Bronchial epithelial cell (primary cell): ENCODE measurements at regions not wholly inside any gene's neighbourhood (a gene's known extent, or its start where the extent isn't known, plus 50 kb on each side); places are given as distances from the start of the nearest gene placed in this dataset.
A peak's percentile ranks its signal among the peaks of the same experiment; 100 is the strongest.

ENCODE experiments used
- DNase-seq: peaks from one replicate; pipeline ENCODE4 v3.0.0-alpha.2; 2010; ENCODE audit warnings: low read depth
- FAIRE-seq: peaks from 2 replicates; lab custom pipeline; 2011; peaks lifted over from hg19 to GRCh38; lab: Jason Lieb, UNC
- H3K27me3 ChIP-seq: 2 replicates; pipeline ENCODE4 v1.5.1; 2011; ENCODE audit warnings: low read length; ENCODE audit not compliant: control insufficient read depth, insufficient read depth
- H3K36me3 ChIP-seq: 2 replicates; pipeline ENCODE4 v1.5.1; 2011; ENCODE audit warnings: low read length; ENCODE audit not compliant: control insufficient read depth, insufficient read depth
- H3K4me3 ChIP-seq: 2 replicates; pipeline ENCODE4 v1.5.1; 2011; ENCODE audit warnings: mild to moderate bottlenecking, low read depth, low read length, control low read depth
- TF ChIP-seq, protein P1 (sequence below): IDR thresholded peaks from 2 replicates; pipeline ENCODE4 v1.5.1; 2011; ENCODE audit warnings: mild to moderate bottlenecking, moderate library complexity, low read length, control low read depth, inconsistent platforms; ENCODE audit not compliant: insufficient read depth, severe bottlenecking

DNA sequence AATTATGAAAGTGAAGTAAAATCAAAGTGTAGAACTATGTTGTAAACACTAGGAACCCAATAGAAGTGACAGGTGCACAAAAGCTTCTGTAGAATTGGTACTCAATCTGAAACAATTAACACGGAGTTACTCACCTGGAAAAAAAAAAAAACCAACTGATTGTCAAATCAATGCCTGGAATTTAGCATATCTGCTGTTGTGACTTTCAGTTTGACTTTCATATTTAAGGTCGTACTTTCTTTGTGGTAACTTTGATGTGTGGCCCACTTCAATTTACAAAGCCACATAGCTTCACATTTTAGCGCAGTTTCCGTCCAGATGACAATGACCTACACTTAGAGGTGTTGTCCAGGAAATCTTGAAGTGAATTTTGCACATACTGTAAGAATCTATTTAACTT lies 1124.9 kb downstream of the STIM2 start:
- Histone ChIP-seq H3K4me3 (no peak overlapping the region), H3K36me3 (no peaks in the 10 kb centered on the region), H3K27me3 (no peaks in the 10 kb centered on the region)
- DNase-seq (no peak), FAIRE-seq (no peak)
- TF ChIP-seq, protein P1, sequence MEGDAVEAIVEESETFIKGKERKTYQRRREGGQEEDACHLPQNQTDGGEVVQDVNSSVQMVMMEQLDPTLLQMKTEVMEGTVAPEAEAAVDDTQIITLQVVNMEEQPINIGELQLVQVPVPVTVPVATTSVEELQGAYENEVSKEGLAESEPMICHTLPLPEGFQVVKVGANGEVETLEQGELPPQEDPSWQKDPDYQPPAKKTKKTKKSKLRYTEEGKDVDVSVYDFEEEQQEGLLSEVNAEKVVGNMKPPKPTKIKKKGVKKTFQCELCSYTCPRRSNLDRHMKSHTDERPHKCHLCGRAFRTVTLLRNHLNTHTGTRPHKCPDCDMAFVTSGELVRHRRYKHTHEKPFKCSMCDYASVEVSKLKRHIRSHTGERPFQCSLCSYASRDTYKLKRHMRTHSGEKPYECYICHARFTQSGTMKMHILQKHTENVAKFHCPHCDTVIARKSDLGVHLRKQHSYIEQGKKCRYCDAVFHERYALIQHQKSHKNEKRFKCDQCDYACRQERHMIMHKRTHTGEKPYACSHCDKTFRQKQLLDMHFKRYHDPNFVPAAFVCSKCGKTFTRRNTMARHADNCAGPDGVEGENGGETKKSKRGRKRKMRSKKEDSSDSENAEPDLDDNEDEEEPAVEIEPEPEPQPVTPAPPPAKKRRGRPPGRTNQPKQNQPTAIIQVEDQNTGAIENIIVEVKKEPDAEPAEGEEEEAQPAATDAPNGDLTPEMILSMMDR: no peak

- TF ChIP-seq, protein P1: no peak
Measured at GRCh38 chr4:27986476-27986875, 1125.8 kb downstream of the STIM2 start.

GRCh38 chr4:28001698-28002097 lies 1141.1 kb downstream of the STIM2 start:
- FAIRE-seq (peak; percentile 66), DNase-seq (no peak)
- Histone ChIP-seq H3K27me3 (no peaks in the 10 kb centered on the region), H3K36me3 (no peaks in the 10 kb centered on the region), H3K4me3 (no peak overlapping the region)
- TF ChIP-seq, protein P1: no peak

More at GRCh38 chr4:27986476-27986875, 1125.8 kb downstream of the STIM2 start:
- DNase-seq: no peak
- Histone ChIP-seq H3K36me3 (no peaks in the 10 kb centered on the region), H3K4me3 (no peak overlapping the region), H3K27me3 (no peaks in the 10 kb centered on the region)
- no peak for FAIRE-seq

DNA sequence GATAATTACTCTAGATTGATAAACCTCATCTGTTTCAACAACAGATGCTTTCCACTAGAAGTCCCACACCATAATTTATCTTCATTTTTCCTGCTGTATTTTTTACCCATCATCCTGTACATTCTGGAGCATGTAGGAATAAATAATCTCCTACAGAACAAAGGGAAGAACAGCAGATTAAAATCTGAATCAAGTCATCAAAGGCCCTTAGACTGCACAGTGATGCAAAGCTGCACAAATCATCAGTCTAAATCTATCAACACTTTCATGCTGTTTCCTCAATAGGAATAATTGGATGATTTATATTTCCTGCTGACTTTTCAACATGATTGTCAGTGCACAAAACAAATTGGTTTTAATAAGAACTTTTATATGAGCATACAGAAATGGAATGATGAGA lies 1143.9 kb downstream of the STIM2 start:
- TF ChIP-seq, protein P1: no peak
- no peak for FAIRE-seq
- DNase-seq: no peak

DNA sequence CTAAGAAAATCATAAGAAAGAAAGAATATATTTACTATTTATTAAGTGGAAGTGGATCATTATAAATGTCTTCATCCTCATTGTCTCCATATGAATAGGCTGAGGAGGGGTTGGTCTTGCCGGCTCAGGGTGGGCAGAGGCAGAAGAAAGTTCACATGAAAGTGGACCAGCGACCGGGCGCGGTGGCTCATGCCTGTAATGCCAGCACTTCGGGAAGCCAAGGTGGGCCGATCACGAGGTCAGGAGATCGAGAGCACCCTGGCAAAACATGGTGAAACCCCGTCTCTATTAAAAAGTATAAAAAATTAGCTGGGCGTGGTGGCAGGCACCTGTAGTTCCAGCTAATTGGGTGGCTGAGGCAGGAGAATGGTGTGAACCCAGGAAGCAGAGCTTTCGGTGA lies 1145.4 kb downstream of the STIM2 start:
- TF ChIP-seq, protein P1: no peak
- H3K27me3 ChIP-seq: no peaks in the 10 kb centered on the region
- H3K36me3 ChIP-seq: no peaks in the 10 kb centered on the region
- no peak for DNase-seq
- no peak for FAIRE-seq
- H3K4me3 ChIP-seq: no peak overlapping the region

More for the DNA sequence above, 1143.9 kb downstream of the STIM2 start:
- Histone ChIP-seq H3K27me3 (no peaks in the 10 kb centered on the region), H3K4me3 (no peak overlapping the region), H3K36me3 (no peaks in the 10 kb centered on the region)

GRCh38 chr4:28007693-28008092 lies 1147.1 kb downstream of the STIM2 start:
- TF ChIP-seq, protein P1: no peak
- Histone ChIP-seq H3K36me3 (no peaks in the 10 kb centered on the region), H3K4me3 (no peak overlapping the region), H3K27me3 (no peaks in the 10 kb centered on the region)
- FAIRE-seq (no peak), DNase-seq (no peak)
